HepG2 (cell line): ENCODE measurements at regions not wholly inside any gene's neighbourhood (a gene's known extent, or its start where the extent isn't known, plus 50 kb on each side); places are given as distances from the start of the nearest gene placed in this dataset.

Source experiments
- ATAC-seq: fragments of 200-7000 bp; cut with Tn5 transposase; 3 replicates; pipeline ENCODE4 v1.9.1; 2020; ENCODE audit warnings: mild to moderate bottlenecking, moderate library complexity
- BruUV-seq: library from RNA; stranded (reverse); fragments of 400-500 nt; replicated peaks from 2 replicates; lab custom pipeline; 2021; lab: Mats Ljungman, UMichigan
- CTCF ChIA-PET: fragments of 300-600 bp; formaldehyde crosslinking; extraction: SDS; loops from one replicate; lab custom pipeline; 2021; ENCODE audit warnings: low total read pairs, inconsistent platforms, low intra/inter-chr PET ratio; lab: Yijun Ruan, JAX
- POLR2A ChIA-PET: fragments of 350-600 bp; sonication (Branson Sonifier 250); formaldehyde crosslinking; loops from one replicate; lab custom pipeline; 2020; ENCODE audit warnings: antibody characterized with exemption, inconsistent platforms; lab: Yijun Ruan, JAX
- DNase-seq: peaks from one replicate; pipeline ENCODE4 v3.0.0-alpha.2; 2015; ENCODE audit warnings: low spot score
- FAIRE-seq: peaks from 3 replicates; lab custom pipeline; 2011; peaks lifted over from hg19 to GRCh38; lab: Jason Lieb, UNC
- H2AFZ ChIP-seq: one replicate; pipeline ENCODE4 v1.6.1; 2011; ENCODE audit warnings: low read length, inconsistent platforms
- H3K27ac ChIP-seq: fragments of 300-600 bp; 3 replicates; pipeline ENCODE4 v1.8.0; 2011; ENCODE audit warnings: mixed run types, mild to moderate bottlenecking, mixed read lengths, low read length, inconsistent platforms; ENCODE audit not compliant: insufficient read depth; ENCODE audit errors: extremely low read length
- H3K27me3 ChIP-seq, 2 experiments: fragments of 200-600 bp in 1 of 2; 2 replicates in 1 of 2; 3 replicates in 1 of 2; pipeline versions ENCODE4 v1.6.0 to v1.8.0; 2011; ENCODE audit warnings: low read length in 2 of 2, mild to moderate bottlenecking in 2 of 2, moderate library complexity in 2 of 2, inconsistent platforms in 1 of 2; ENCODE audit not compliant: insufficient read depth in 2 of 2, control insufficient read depth in 1 of 2
- H3K36me3 ChIP-seq, 2 experiments: fragments of 200-600 bp in 1 of 2; replicated peaks in 1 of 2; 2 replicates in 1 of 2; 3 replicates in 1 of 2; pipeline versions ENCODE4 v1.5.1 to v1.8.0; 2011; ENCODE audit warnings: low read length in 2 of 2, inconsistent platforms in 1 of 2; ENCODE audit not compliant: insufficient read depth in 2 of 2, control insufficient read depth in 1 of 2
- H3K4me1 ChIP-seq: 2 replicates; pipeline ENCODE4 v1.5.1; 2012; ENCODE audit warnings: low read length, inconsistent platforms; ENCODE audit not compliant: insufficient read depth
- H3K4me2 ChIP-seq: 2 replicates; pipeline ENCODE4 v1.6.0; 2011; ENCODE audit warnings: low read depth, low read length, inconsistent platforms
- H3K4me3 ChIP-seq, 3 experiments: fragments of 200-600 bp in 1 of 3; sonication (generic), shearing (Covaris generic) in 1 of 3; replicated peaks in 1 of 3; 2 replicates each; pipeline ENCODE4 v1.5.1; 2011 to 2016; ENCODE audit warnings: low read length in 3 of 3, inconsistent platforms in 2 of 3, low read depth in 2 of 3, mild to moderate bottlenecking in 2 of 3, control low read depth in 1 of 3, mixed read lengths in 1 of 3; ENCODE audit not compliant: insufficient read depth in 1 of 3
- H3K79me2 ChIP-seq: one replicate; pipeline ENCODE4 v1.6.1; 2011; ENCODE audit warnings: low read length, inconsistent platforms; ENCODE audit not compliant: insufficient read depth
- H3K9ac ChIP-seq: 2 replicates; pipeline ENCODE4 v1.6.0; 2011; ENCODE audit warnings: mild to moderate bottlenecking, low read depth, low read length, inconsistent platforms; ENCODE audit not compliant: insufficient read depth
- H3K9me3 ChIP-seq: 2 replicates; pipeline ENCODE4 v1.5.1; 2012; ENCODE audit warnings: mild to moderate bottlenecking, low read length
- H4K20me1 ChIP-seq: 2 replicates; pipeline ENCODE4 v1.6.0; 2011; ENCODE audit warnings: inconsistent platforms, mild to moderate bottlenecking, low read length, moderate library complexity; ENCODE audit not compliant: insufficient read depth
- ATF7 ChIP-seq, 2 experiments: fragments of 450-650 bp in 1 of 2; sonication (generic) in 1 of 2; formaldehyde crosslinking in 1 of 2; IDR thresholded peaks; 2 replicates each; pipeline versions ENCODE4 v1.4.0 to v1.6.1; 2016 to 2020; ENCODE audit warnings: antibody characterized with exemption in 1 of 2, mild to moderate bottlenecking in 1 of 2, missing genetic modification reagents in 1 of 2
- ATRX ChIP-seq: sonication (generic); formaldehyde crosslinking; IDR thresholded peaks from 2 replicates; pipeline ENCODE4 v1.4.0; 2020; ENCODE audit warnings: missing genetic modification reagents, borderline replicate concordance
- BRD4 ChIP-seq: sonication (generic); formaldehyde crosslinking; IDR thresholded peaks from 2 replicates; pipeline ENCODE4 v1.4.0; 2020; ENCODE audit warnings: missing genetic modification reagents
- CREB1 ChIP-seq, 2 experiments: fragments of 450-650 bp in 1 of 2; IDR thresholded peaks; 2 replicates each; pipeline ENCODE4 v1.6.1; 2016 to 2017; ENCODE audit warnings: control low read depth in 1 of 2, mild to moderate bottlenecking in 1 of 2, missing compliant biosample characterization in 1 of 2, missing genetic modification characterization in 1 of 2
- ELF4 ChIP-seq: sonication (generic); formaldehyde crosslinking; IDR thresholded peaks from 2 replicates; pipeline ENCODE4 v1.5.0; 2020; ENCODE audit warnings: missing genetic modification reagents, mild to moderate bottlenecking, moderate library complexity, borderline replicate concordance
- FOSL1 ChIP-seq: sonication (generic); formaldehyde crosslinking; IDR thresholded peaks from 2 replicates; pipeline ENCODE4 v1.9.0; 2021; ENCODE audit warnings: missing genetic modification reagents, borderline replicate concordance
- FOXK1 ChIP-seq: sonication (generic); formaldehyde crosslinking; IDR thresholded peaks from 2 replicates; pipeline ENCODE4 v1.4.0; 2020; ENCODE audit warnings: low read depth, missing genetic modification reagents, borderline replicate concordance
- MAFF ChIP-seq: IDR thresholded peaks from 2 replicates; pipeline ENCODE4 v1.6.1; 2011; ENCODE audit warnings: low read depth, low read length, improper control_type of control experiment
- MAFK ChIP-seq, 2 experiments: IDR thresholded peaks in 1 of 2; conservative IDR thresholded peaks in 1 of 2; 2 replicates each; pipeline ENCODE4 v1.6.1; 2011; ENCODE audit warnings: improper control_type of control experiment in 2 of 2, low read length in 2 of 2
- POLR2AphosphoS5 ChIP-seq: IDR thresholded peaks from 2 replicates; pipeline ENCODE4 v1.6.1; 2012; ENCODE audit warnings: low read depth, low read length
- SIX4 ChIP-seq: sonication (generic); formaldehyde crosslinking; IDR thresholded peaks from 2 replicates; pipeline ENCODE4 v1.4.0; 2020; ENCODE audit warnings: missing genetic modification reagents
- SNAPC2 ChIP-seq: sonication (generic); formaldehyde crosslinking; IDR thresholded peaks from 2 replicates; pipeline ENCODE4 v1.8.1; 2022; ENCODE audit warnings: mild to moderate bottlenecking, missing genetic modification reagents
- THYN1 ChIP-seq: sonication (generic); formaldehyde crosslinking; IDR thresholded peaks from 2 replicates; pipeline ENCODE4 v1.8.1; 2023; ENCODE audit warnings: low read depth, mild to moderate bottlenecking, moderate library complexity, missing genetic modification reagents, borderline replicate concordance
- ZBTB3 ChIP-seq: sonication (generic); formaldehyde crosslinking; IDR thresholded peaks from 2 replicates; pipeline ENCODE4 v1.4.0; 2020; ENCODE audit warnings: low read depth, mild to moderate bottlenecking, moderate library complexity, missing genetic modification reagents, borderline replicate concordance
- ZMYM3 ChIP-seq: sonication (generic); formaldehyde crosslinking; IDR thresholded peaks from 2 replicates; pipeline ENCODE4 v1.5.1; 2020; ENCODE audit warnings: mild to moderate bottlenecking, missing genetic modification reagents
- ZNF550 ChIP-seq: sonication (generic); formaldehyde crosslinking; IDR thresholded peaks from 2 replicates; pipeline ENCODE4 v1.4.0; 2020; ENCODE audit warnings: mild to moderate bottlenecking, missing genetic modification reagents, borderline replicate concordance
- WGBS: methylation state at CpG from one replicate; pipeline ENCODE4 v1.1.6; 2017; ENCODE audit warnings: low lambda C conversion rate; 5-methylcytosine and 5-hydroxymethylcytosine counted together
- in situ Hi-C: cut with HindIII; loops from 2 replicates; pipeline ENCODE4 v1.10.0; 2017; ENCODE audit warnings: low pct_unique_long_range_greater_than_20kb; ENCODE audit not compliant: extremely low pct_ligation_motif_present
- intact Hi-C: fragments of 100-400 bp; cut with micrococcal nuclease; formaldehyde crosslinking; loops from one replicate; pipeline ENCODE4 v1.10.0; 2022; ENCODE audit not compliant: unreplicated experiment
- TF ChIP-seq, protein P1 (sequence below): sonication (generic); formaldehyde crosslinking; IDR thresholded peaks from 2 replicates; pipeline ENCODE4 v1.4.0; 2020; ENCODE audit warnings: low read depth, missing genetic modification reagents

DNA sequence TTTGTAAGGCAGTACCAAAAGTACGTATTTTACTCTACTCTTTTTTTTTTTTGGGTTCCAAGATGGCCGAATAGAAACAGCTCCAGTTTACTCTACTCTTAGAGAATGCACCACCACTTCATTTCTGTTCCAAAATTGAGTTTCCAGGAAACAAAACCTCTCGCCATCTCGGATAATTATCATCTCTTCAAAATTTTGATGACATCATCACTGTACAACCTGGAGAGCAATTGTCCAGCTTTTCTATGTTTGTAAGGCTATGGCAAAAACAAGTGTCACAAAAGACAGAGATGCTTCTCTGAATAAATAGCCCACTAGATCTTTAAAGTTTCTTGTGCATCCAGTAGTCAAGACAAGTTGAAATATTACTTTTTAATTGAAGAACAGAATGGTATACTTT, 1631.9 kb upstream of the CDH6 start:
- Histone ChIP-seq H3K27ac (no peak overlapping the region), H2AFZ (no peak overlapping the region), H4K20me1 (no peaks in the 10 kb centered on the region), H3K9ac (no peak overlapping the region), H3K4me1 (no peaks in the 10 kb centered on the region), H3K79me2 (no peaks in the 10 kb centered on the region), H3K4me2 (no peak overlapping the region), H3K36me3 (no peaks in the 10 kb centered on the region), H3K27me3 (no peaks in the 10 kb centered on the region), H3K9me3 (peaks cover 43% of the 10 kb centered on the region), H3K4me3 (no peak overlapping the region)
- ATAC-seq (no peak), DNase-seq (no peak), FAIRE-seq (no peak)
- ChIA-PET CTCF (no interaction called here), POLR2A (no interaction called here)
- intact Hi-C loops (no loop called here), in situ Hi-C loops (no loop called here)
- WGBS = 0% methylated on average over 4 of the region's 4 CpGs
- no peak for TF ChIP-seq ZMYM3 (CRISPR knock-in tag)
- TF ChIP-seq MAFF = 0 out of 2 replicates have a peak, but pooled peaks have one; percentile 22
- peak; percentile 63 for TF ChIP-seq CREB1 (IDR thresholded peaks at IDR 0.05)
- TF ChIP-seq CREB1 (CRISPR knock-in tag; IDR thresholded peaks at IDR 0.05) = no peak
- TF ChIP-seq THYN1 = no peak
- TF ChIP-seq ATF7 (IDR thresholded peaks at IDR 0.05) = peak; percentile 92
- no peak for TF ChIP-seq ATF7 (CRISPR knock-in tag; IDR thresholded peaks at IDR 0.05)
- TF ChIP-seq MAFK (conservative IDR thresholded peaks at IDR 0.05 in 1 of 2, IDR thresholded peaks at IDR 0.05 in 1 of 2; ENCODE audit: low read length in 2 of 2) = peak; percentile 2 to 40; a peak in 2 of 4 replicates
- TF ChIP-seq BRD4 (CRISPR knock-in tag) = no peak
- no TSS peak for BruUV-seq

DNA sequence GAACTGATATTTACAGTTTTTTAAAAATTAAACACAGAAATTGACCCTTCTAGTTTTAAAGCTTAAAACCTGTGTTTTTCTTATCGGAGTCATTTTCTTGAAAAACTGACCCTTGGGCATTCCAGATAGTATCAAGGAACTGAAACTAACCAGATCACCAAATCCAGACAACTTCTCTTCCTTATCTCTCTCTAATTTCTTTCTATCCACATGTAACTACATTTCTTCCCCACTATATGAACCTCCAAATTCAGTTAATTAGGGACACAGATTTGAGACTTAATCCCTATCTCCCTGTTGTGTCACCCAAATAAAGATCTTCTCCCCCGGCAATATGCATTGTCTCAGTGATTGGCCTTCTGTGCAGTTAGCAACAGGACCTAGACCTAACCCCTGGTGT, 1643.0 kb upstream of the CDH6 start:
- Histone ChIP-seq H3K4me1 (no peaks in the 10 kb centered on the region), H3K9ac (no peak overlapping the region), H3K4me2 (no peak overlapping the region), H3K79me2 (no peaks in the 10 kb centered on the region), H3K9me3 (peaks cover 58% of the 10 kb centered on the region), H3K27me3 (no peaks in the 10 kb centered on the region), H3K4me3 (no peak overlapping the region), H2AFZ (no peak overlapping the region), H3K27ac (no peak overlapping the region), H4K20me1 (no peaks in the 10 kb centered on the region), H3K36me3 (no peaks in the 10 kb centered on the region)
- intact Hi-C loops (no loop called here), in situ Hi-C loops (no loop called here)
- DNase-seq = no peak
- no peak for ATAC-seq
- POLR2A ChIA-PET = no interaction called here
- 0% methylated on average over 2 of the region's 2 CpGs for WGBS
- FAIRE-seq = no peak
- CTCF ChIA-PET = no interaction called here
- no TSS peak for BruUV-seq
- TF ChIP-seq FOSL1 (no peak), POLR2AphosphoS5 (no peak), FOXK1 (CRISPR knock-in tag) (no peak), ELF4 (CRISPR knock-in tag) (no peak), SIX4 (CRISPR knock-in tag) (no peak), ZNF550 (no peak), ATRX (CRISPR knock-in tag) (no peak), ZBTB3 (no peak), SNAPC2 (no peak)
- TF ChIP-seq, protein P1, sequence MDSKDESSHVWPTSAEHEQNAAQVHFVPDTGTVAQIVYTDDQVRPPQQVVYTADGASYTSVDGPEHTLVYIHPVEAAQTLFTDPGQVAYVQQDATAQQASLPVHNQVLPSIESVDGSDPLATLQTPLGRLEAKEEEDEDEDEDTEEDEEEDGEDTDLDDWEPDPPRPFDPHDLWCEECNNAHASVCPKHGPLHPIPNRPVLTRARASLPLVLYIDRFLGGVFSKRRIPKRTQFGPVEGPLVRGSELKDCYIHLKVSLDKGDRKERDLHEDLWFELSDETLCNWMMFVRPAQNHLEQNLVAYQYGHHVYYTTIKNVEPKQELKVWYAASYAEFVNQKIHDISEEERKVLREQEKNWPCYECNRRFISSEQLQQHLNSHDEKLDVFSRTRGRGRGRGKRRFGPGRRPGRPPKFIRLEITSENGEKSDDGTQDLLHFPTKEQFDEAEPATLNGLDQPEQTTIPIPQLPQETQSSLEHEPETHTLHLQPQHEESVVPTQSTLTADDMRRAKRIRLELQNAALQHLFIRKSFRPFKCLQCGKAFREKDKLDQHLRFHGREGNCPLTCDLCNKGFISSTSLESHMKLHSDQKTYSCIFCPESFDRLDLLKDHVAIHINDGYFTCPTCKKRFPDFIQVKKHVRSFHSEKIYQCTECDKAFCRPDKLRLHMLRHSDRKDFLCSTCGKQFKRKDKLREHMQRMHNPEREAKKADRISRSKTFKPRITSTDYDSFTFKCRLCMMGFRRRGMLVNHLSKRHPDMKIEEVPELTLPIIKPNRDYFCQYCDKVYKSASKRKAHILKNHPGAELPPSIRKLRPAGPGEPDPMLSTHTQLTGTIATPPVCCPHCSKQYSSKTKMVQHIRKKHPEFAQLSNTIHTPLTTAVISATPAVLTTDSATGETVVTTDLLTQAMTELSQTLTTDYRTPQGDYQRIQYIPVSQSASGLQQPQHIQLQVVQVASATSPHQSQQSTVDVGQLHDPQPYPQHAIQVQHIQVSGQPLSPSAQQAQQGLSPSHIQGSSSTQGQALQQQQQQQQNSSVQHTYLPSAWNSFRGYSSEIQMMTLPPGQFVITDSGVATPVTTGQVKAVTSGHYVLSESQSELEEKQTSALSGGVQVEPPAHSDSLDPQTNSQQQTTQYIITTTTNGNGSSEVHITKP (CRISPR knock-in tag) = no peak
